Kidney (tissue), 13 donors: ENCODE measurements at regions not wholly inside any gene's neighbourhood (a gene's known extent, or its start where the extent isn't known, plus 50 kb on each side); places are given as distances from the start of the nearest gene placed in this dataset.
A peak's percentile ranks its signal among the peaks of the same experiment; 100 is the strongest.

Experiments used
- DNase-seq, 5 donors: peaks; one replicate each; pipeline ENCODE4 v3.0.0-alpha.2; 2013 to 2020
- FAIRE-seq: peaks from 2 replicates; lab custom pipeline; 2012; peaks lifted over from hg19 to GRCh38; lab: Jason Lieb, UNC
- H3K27ac ChIP-seq, 2 donors: one replicate each; pipeline ENCODE4 v1.7.0; 2013; ENCODE audit warnings: low read depth in 2 of 2, low read length in 2 of 2, inconsistent platforms in 1 of 2
- H3K27me3 ChIP-seq: one replicate; pipeline ENCODE4 v1.7.1; 2013; ENCODE audit warnings: low read length, inconsistent platforms; ENCODE audit not compliant: control insufficient read depth, insufficient read depth
- H3K36me3 ChIP-seq, 3 donors: one replicate each; pipeline versions ENCODE4 v1.7.0 to v1.7.1; 2013; ENCODE audit warnings: low read length in 3 of 3, control low read depth in 1 of 3, inconsistent platforms in 1 of 3; ENCODE audit not compliant: insufficient read depth in 3 of 3, control insufficient read depth in 2 of 3
- H3K4me1 ChIP-seq, 3 donors: one replicate each; pipeline versions ENCODE4 v1.7.0 to v1.7.1; 2013; ENCODE audit warnings: low read length in 3 of 3, inconsistent platforms in 1 of 3, low read depth in 1 of 3; ENCODE audit not compliant: control insufficient read depth in 2 of 3, insufficient read depth in 2 of 3
- H3K4me3 ChIP-seq, 3 donors: one replicate each; pipeline versions ENCODE4 v1.7.0 to v1.8.1; 2013; ENCODE audit warnings: low read length in 3 of 3, control low read depth in 1 of 3, inconsistent platforms in 1 of 3
- H3K9ac ChIP-seq, 3 donors: one replicate each; pipeline versions ENCODE4 v1.7.0 to v1.7.1; 2013; ENCODE audit warnings: low read length in 3 of 3, control low read depth in 1 of 3, inconsistent platforms in 1 of 3
- H3K9me3 ChIP-seq, 3 donors: one replicate each; pipeline versions ENCODE4 v1.7.0 to v1.7.1; 2013; ENCODE audit warnings: low read length in 3 of 3, control low read depth in 1 of 3, inconsistent platforms in 1 of 3; ENCODE audit not compliant: control insufficient read depth in 2 of 3, insufficient read depth in 1 of 3
- intact Hi-C: fragments of 100-400 bp; cut with DNase I; formaldehyde crosslinking; loops from one replicate; pipeline ENCODE4 v1.11.1; 2022
- TF ChIP-seq, protein P1 (sequence below): IDR thresholded peaks from 3 replicates; pipeline ENCODE4 v1.5.1; 2012; ENCODE audit warnings: mild to moderate bottlenecking, moderate library complexity, borderline replicate concordance; ENCODE audit not compliant: insufficient read depth; ENCODE audit errors: extremely low read depth
- donor health status: control.
- donor health status: control.
- donor health status: control.
- donor health status: control.
- donor health status: control.
- donor health status: DM: yes; HTN: yes; CAD: no.
- donor health status: Normal renal cell carcinoma (clear cell type).

DNA sequence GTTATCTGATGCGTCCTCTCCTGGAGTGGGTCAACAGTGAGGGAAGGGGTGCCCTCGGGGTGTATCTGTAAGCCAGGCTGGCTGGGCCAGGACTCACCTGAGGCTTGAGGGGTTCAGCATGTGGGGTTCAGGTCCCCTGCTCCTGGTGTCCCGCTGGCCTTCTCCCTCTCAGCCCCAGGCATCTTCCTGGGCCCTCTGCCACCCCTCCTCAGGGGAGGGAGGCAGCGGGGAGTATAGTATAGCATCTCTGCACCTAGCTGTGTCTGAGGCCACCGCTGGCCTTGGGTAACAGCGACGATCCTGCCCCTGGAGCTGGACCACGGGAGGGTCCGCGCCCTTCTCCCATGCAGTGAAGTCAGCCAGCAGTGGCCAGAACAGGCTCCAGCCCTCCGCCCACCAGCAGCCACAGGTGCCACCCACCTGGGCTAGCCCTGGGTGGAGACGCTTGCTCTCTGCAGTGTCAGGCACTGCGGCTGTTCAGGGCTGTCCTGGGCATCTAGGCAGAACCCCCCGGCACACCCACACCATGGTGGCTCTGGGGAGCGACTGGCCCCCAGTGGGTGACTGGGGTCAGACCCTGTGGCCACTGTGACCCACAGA lies 110.7 kb upstream of the NKX1-1 start:
- intact Hi-C loops = no loop called here

DNA sequence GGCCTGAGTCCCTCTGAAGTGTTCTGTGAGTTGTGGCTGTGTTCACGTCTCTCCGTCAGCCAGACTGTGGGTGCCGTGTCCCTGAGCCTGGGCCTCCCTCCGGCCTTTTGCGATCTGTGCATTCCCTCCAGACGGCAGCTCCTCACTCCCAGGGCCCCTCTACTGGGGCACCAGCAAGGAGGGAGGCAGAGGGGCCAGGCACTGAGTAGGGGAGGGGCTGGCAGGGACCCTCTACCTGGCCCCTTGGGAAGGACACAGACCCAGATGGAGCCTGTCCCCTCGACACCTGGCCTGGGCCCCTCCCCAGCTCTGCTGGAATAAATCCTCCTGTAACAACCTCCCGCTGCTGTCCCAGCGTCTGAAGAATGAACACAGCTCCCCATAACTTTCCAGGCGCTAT lies 110.0 kb upstream of the NKX1-1 start:
- no peaks in the 10 kb centered on the region for H3K36me3 ChIP-seq
- no peak overlapping the region for H3K27ac ChIP-seq
- H3K27me3 ChIP-seq = peaks cover 27% of the 10 kb centered on the region
- peaks cover 0 to 5% (median 0%) of the 10 kb centered on the region in 3 donors for H3K9me3 ChIP-seq
- peaks cover 0 to 3% (median 0%) of the 10 kb centered on the region in 3 donors for H3K4me1 ChIP-seq
- TF ChIP-seq, protein P1, sequence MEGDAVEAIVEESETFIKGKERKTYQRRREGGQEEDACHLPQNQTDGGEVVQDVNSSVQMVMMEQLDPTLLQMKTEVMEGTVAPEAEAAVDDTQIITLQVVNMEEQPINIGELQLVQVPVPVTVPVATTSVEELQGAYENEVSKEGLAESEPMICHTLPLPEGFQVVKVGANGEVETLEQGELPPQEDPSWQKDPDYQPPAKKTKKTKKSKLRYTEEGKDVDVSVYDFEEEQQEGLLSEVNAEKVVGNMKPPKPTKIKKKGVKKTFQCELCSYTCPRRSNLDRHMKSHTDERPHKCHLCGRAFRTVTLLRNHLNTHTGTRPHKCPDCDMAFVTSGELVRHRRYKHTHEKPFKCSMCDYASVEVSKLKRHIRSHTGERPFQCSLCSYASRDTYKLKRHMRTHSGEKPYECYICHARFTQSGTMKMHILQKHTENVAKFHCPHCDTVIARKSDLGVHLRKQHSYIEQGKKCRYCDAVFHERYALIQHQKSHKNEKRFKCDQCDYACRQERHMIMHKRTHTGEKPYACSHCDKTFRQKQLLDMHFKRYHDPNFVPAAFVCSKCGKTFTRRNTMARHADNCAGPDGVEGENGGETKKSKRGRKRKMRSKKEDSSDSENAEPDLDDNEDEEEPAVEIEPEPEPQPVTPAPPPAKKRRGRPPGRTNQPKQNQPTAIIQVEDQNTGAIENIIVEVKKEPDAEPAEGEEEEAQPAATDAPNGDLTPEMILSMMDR = no peak
- intact Hi-C loops = no loop called here
- no peak overlapping the region for H3K4me3 ChIP-seq
- DNase-seq (peak in 1 of 5 donors; percentile 55), FAIRE-seq (no peak)
- no peak overlapping the region for H3K9ac ChIP-seq

More for the DNA sequence above, 110.7 kb upstream of the NKX1-1 start:
- Histone ChIP-seq H3K27ac (no peak overlapping the region), H3K4me1 (peaks cover 0 to 3% (median 0%) of the 10 kb centered on the region in 3 donors), H3K36me3 (no peaks in the 10 kb centered on the region), H3K9me3 (peaks cover 0 to 5% (median 0%) of the 10 kb centered on the region in 3 donors), H3K27me3 (peaks cover 27% of the 10 kb centered on the region), H3K9ac (no peak overlapping the region), H3K4me3 (no peak overlapping the region)
- TF ChIP-seq, protein P1 = no peak
- FAIRE-seq = no peak
- DNase-seq = peak in 1 of 5 donors; percentile 47

DNA sequence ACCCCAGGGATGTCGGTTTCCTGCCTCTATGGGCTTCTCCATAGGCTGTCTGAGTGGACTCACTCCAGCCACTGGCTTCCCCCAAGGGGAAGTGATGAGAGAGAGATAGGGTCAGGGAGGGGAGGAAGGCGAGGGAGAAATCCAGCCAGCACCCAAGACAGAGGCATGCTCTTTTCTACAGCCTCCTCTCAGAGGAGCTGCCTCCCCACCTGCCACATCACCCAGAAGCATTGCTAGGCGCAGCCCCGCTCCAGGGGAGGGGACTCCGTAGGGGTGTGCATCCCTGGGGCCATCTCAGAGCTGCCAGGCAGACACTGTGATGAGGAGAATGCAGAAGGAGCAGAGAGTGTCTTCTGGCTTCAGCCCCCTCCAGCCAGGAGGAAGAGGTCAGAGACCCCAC lies 109.5 kb upstream of the NKX1-1 start:
- FAIRE-seq (no peak), DNase-seq (no peak)
- Histone ChIP-seq H3K27me3 (peaks cover 27% of the 10 kb centered on the region), H3K27ac (no peak overlapping the region), H3K9ac (no peak overlapping the region), H3K36me3 (no peaks in the 10 kb centered on the region), H3K9me3 (peaks cover 0 to 5% (median 0%) of the 10 kb centered on the region in 3 donors), H3K4me1 (peaks cover 0 to 3% (median 0%) of the 10 kb centered on the region in 3 donors), H3K4me3 (no peak overlapping the region)
- TF ChIP-seq, protein P1 = no peak
- intact Hi-C loops = no loop called here
